ENCODE measurements at regions not wholly inside any gene's neighbourhood (a gene's known extent, or its start where the extent isn't known, plus 50 kb on each side); places are given as distances from the start of the nearest gene placed in this dataset.
"Not testable (repeated sequence)": the region's sequence is repeated elsewhere in the genome, so short reads cannot be mapped to it uniquely, and the experiment has no call there.

- peak; percentile 56 for DNase-seq
Measured at GRCh38 chr20:1845163-1845523, 50.1 kb upstream of the SIRPA start.

DNA sequence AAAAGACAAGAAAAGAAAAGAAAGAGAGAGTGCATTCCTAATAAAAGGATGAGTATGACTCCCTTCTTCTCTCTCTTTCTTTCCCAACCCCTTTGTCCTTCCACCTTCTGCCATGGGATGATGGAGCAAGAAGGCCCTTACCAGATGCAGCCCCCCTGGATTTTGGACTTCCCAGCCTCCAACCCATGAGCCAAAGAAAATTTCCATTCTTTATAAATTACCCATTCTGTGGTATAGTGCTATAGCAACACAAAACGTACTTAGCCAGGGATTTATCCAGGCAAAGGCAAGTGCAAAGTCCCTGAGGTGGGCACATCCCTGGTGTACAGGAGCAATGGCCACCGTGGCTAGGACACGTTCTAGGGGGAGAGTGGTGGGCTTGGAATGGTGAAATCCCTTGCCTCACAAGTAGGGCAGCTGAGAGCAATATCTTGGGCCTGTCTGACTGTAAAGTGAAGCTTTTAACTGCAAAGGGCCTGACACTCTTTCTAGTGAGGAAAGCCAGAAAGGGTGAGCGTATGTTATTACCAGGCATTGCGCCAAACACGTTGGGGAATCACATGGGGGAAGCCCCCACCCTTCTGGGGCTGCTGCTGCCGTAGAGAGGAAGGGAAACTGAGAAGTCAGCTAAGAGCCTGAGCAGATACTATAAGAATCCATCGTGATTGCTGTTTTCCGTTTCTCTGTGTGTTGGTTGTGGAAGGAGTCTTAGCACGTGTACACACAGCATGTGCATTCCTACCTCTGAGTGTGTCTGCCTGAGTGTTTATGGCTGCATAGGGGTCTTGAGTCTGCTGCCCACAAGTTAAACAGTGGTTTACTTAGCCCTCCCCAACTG, 50.7 kb upstream of the SIRPA start:
- DNase-seq, result peak; percentile 84

DNA sequence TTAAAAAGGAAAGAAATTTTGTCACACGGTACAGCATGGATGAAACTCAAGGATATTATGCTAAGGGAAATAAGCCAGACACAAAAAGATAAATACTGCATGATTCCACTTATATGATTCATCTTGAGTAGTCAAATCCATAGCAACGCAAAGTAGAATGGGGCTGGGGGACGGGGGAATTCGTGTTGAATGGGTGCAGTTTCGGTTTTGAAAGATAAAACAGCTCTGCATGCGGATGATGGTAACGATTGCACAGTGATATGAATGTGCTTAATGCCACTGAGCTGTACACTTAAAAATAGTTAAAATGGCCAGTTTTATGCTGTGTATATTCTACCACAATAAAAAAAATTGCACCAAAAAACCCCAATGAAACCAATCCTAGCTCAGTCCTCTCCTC, 52.9 kb upstream of the SIRPA start:
- DNase-seq, result no peak

DNA sequence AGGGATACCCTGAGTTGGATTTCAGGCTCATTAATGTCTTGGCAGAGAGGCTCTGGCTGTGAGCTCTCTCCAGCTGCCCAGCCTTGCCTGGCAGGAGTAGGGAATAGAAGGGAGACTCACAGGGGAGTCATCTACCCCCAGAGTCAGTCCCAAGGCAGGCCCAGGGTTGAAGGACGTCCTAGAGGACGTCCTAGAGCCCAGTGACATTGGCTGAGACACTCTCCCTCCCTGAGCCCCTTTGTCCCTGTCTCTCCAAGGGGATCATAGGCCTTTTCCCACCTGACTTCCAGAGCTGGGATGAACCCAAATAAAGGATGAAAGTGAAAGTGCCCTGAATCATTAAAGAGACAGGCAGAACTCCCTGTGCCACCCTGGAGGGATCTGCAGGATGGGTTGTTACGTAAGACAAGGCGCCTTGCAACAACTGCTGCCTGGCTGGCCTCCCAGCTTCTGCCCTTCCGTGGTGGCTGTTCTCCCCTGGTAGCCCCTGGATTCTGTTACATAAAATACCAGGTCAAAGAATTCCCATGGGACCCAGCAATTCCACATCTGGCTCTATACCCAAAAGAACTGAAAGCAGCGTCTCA, 53.6 kb upstream of the SIRPA start:
- no peak for DNase-seq

GRCh38 chr20:1840817-1841553, 54.2 kb upstream of the SIRPA start:
- no peak for DNase-seq

DNA sequence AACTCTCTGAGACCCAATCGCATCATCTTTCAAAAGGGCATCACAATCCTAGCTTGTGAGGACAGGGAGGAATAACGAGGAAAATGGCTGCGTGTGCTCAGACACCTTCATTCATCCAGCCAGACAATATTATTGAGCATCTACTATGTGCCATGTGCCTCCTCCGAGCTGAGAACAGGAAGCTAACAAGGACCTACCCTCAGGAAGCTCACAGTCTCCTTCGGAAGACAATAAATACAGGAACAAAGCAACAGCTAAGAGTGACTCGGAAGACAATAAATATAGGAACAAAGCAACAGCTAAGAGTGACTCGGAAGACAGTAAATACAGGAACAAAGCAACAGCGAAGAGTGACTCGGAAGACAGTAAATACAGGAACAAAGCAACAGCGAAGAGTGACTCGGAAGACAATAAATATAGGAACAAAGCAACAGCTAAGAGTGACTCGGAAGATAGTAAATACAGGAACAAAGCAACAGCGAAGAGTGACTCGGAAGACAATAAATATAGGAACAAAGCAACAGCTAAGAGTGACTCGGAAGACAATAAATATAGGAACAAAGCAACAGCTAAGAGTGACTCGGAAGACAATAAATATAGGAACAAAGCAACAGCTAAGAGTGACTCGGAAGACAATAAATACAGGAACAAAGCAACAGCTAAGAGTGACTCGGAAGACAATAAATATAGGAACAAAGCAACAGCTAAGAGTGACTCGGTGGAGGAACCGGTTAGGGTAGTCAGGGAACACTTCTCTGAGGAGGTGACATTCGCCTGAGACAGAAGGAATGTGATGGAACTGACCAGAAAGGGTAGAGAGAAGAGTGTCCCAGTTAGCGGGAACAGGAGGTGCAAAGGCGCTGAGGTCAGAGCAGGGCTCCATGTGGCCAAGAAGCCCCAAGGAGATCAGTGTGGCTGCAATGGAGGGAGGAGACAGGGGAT, 55.6 kb upstream of the SIRPA start:
- DNase-seq, result not testable (repeated sequence)

DNA sequence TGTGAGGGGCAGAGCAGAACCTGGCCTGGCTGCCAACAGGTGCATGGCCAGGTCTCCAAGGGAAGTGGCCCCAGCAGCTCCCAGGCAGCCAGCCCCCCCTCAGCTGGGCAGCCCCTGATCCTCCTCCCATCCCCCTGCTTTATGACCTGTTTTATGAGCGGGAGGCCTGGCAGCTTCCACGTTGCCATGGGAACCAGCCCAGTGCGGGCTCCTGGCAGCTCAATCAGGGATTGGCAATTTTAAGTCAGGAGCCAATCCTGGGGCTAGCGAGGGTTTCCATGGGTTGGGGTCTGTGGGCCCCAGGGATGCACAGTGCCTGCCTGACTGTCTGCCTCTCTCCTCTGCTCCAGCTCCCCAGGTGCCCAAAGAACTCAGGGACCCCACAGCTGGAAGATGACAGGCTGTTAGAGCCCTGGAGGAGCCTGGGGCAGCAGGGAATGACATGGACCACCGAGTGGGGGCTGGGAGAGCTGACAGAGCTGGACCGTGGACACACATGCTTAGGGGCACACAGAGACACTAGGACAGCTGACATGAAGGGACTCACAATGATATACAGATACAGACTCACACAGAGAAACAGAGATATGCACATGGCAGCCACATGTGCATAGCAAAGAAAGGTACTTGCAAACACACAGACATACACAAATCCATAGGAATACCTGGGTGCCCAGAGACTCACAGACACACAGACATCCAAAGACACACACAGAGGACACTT, 56.5 kb upstream of the SIRPA start:
- no peak for DNase-seq

GRCh38 chr20:1835186-1836035, 59.8 kb upstream of the SIRPA start:
- no peak for DNase-seq

GRCh38 chr20:1833728-1834726, 61.2 kb upstream of the SIRPA start:
- DNase-seq, result no peak

GRCh38 chr20:1833216-1833615, 62.0 kb upstream of the SIRPA start:
- DNase-seq, result no peak

DNA sequence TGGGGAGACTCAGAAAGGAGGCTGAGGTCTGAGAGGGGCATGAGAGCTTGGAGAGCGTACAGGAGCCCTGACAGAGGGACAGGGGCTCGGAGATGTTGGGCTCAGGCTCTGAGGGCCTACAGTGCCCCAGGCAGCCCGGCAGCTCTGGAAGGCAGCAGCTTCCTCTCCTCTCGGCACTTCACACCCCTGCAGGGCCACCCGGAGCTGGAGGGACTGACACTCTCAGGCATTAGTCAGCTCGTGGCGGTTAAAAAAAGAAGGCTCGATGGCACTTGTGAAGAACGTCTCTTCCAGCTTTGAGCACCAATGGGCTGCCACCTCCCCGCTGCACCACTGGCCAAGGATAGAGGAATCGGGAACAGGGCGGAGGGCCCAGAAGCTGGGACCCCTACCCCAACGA, 62.6 kb upstream of the SIRPA start:
- DNase-seq, result no peak

DNA sequence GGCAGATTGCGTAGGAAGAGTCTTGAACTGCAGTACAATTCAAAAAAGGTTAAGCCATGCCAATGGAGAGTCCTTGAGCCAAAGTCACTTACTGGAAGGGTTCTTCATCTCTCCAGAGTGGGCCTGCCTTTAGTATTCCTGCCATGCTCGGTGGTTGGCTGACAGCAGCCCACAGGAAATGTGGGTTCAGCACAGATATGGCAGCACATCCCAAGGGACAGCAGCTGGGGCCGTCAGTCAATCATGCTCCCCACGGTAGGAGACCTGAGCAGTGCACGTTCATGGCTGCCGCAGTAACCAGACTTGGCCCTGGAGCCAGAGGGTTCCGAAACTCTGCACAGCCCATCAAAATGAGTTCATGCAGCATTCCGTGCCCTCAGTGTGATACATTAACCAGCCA, 63.6 kb upstream of the SIRPA start:
- no peak for DNase-seq

DNA sequence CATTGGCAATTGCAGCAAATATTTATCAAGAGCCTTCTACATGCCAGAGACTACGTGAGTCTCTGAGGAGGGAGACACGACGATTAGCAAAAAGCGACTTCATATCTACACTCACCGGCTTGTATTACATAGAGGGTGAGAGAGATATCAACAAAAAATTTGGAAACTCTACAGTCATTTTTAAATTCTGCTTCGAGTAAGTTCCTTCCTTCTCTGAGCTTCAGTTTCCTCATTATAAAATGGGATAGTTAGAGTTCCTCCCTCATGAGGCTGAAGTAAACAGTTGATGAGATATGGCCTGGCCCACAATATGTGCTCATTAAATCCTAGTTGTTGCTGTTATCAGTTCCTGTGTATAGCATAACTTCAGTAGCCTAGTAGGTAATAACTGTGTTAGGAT, 64.1 kb upstream of the SIRPA start:
- no peak for DNase-seq

- DNase-seq, result peak; percentile 89
Measured at GRCh38 chr20:1830240-1830639, 65.0 kb upstream of the SIRPA start.

DNA sequence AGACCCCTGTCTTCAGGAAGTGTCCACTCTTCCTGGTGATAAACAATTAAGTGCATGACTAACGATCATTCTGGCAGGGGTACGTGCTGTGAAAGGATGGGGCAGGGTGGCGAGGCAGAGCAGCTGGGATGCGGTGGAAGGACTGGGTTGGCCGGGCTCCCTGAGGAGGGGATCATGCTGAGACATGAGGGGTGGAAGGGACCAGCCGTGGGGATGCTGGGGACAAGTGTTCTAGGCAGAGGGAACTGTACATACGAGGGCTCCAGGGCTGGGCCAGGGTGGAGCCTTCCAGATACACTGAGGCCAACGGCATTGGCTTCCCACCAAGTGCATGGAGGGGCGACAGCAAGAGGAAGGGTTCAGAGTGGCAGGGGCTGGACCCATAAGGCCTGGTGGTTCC, 65.7 kb upstream of the SIRPA start:
- no peak for DNase-seq

DNA sequence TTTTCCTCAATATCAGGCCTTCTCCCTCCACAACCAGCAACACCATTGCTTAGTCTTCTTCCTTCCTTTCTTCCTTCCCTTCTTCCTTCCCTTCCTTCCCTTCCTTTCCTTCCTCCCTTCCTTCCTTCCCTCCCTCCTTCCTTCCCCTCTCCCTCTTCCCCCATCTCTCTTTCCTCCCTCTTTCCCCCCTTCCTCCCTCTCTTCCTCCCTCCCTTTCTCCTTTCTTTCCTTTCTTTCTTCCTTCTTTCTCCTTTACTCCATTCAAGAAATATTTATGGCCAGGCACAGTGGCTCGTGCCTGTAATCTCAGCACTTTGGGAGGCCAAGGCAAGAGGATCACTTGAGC, 66.4 kb upstream of the SIRPA start:
- DNase-seq, result no peak

DNA sequence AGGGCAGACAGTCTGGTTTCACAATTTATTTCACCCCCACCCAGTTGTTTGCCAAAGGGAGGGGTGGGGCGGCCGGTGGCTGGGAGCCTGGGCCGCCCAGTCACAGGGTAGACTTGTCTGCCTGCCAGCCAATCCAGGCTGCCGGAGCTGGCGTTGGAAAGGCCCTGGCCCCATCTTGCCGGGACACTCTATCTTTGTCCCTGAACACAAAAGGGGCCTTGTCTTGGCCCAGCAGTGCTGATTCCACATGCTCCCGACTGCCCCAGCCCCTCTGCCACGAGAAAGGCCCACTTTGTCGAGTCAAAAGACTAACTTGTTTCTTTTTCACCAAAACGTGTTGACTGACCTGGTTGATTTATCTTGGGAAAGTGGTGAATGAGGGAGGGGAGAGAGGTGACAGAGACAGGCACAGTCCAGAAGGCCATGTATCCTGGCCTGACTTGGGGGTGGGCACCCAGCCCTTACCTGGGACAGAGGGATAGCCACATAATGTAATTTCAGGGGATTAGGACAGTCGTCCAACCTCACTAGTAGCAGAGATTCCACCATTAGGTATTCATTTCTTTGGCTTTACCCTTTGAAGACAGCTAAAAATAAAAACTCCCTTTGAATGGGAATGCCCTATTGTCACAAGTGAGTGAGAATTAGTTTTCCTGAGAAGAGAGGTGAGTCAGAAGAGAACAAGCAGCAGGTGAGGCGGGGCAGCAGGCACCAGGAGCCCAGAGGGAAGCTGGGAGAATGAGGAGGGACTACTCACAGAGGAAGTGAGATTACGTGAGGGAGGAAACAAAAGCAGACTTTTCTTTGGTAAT, 67.0 kb upstream of the SIRPA start:
- DNase-seq, result peak; percentile 74

DNA sequence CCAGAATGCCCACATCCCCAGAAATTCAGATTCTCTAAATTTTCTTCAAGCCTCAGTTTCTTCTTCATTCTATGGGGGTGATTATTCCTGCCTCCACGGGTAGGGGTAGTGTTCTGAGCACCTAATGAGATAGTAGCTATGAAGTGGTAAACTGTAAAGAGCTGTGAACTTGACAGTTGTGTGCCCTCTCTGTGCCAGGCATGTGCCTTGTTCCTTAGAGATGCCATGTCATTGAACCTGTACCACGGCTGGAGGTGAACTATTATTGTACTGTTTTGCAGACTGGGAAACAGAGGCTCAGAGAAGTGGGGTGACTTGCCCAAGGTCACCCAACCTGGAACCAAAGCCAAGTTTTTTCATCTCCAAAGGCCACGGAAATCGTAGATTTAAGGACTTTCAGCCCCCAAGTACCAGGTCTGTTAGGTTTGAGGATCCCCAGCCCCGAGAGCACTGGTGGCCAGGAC, 67.7 kb upstream of the SIRPA start:
- DNase-seq, result no peak
